DND-41 (cell line): ENCODE measurements at regions not wholly inside any gene's neighbourhood (a gene's known extent, or its start where the extent isn't known, plus 50 kb on each side); places are given as distances from the start of the nearest gene placed in this dataset.

Source experiments
- CTCF ChIP-seq: IDR thresholded peaks from 2 replicates; pipeline ENCODE4 v1.5.1; 2012; ENCODE audit warnings: borderline replicate concordance, low read length, moderate library complexity, mild to moderate bottlenecking; ENCODE audit not compliant: poor library complexity, severe bottlenecking; ENCODE audit errors: extremely low read depth
- EZH2 ChIP-seq: IDR thresholded peaks from 3 replicates; pipeline ENCODE4 v1.6.1; 2012; ENCODE audit warnings: borderline replicate concordance, low read depth, mild to moderate bottlenecking, moderate library complexity, low read length, inconsistent platforms; ENCODE audit not compliant: severe bottlenecking

- no peak for TF ChIP-seq CTCF
- TF ChIP-seq EZH2 = no peak
Observed at GRCh38 chr13:111659219-111659775, 338.9 kb downstream of the TEX29 start.
